ENCODE measurements at regions not wholly inside any gene's neighbourhood (a gene's known extent, or its start where the extent isn't known, plus 50 kb on each side); places are given as distances from the start of the nearest gene placed in this dataset.

GRCh38 chr3:43223670-43224364 lies 62.5 kb upstream of the SNRK start:
- TF ChIP-seq, protein P1, sequence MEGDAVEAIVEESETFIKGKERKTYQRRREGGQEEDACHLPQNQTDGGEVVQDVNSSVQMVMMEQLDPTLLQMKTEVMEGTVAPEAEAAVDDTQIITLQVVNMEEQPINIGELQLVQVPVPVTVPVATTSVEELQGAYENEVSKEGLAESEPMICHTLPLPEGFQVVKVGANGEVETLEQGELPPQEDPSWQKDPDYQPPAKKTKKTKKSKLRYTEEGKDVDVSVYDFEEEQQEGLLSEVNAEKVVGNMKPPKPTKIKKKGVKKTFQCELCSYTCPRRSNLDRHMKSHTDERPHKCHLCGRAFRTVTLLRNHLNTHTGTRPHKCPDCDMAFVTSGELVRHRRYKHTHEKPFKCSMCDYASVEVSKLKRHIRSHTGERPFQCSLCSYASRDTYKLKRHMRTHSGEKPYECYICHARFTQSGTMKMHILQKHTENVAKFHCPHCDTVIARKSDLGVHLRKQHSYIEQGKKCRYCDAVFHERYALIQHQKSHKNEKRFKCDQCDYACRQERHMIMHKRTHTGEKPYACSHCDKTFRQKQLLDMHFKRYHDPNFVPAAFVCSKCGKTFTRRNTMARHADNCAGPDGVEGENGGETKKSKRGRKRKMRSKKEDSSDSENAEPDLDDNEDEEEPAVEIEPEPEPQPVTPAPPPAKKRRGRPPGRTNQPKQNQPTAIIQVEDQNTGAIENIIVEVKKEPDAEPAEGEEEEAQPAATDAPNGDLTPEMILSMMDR (IDR thresholded peaks at IDR 0.05; ENCODE audit: insufficient read depth, low read length, severe bottlenecking), result peak; percentile 11
- Histone ChIP-seq H3K4me3 (ENCODE audit: low read depth, low read length) (no peak overlapping the region), H3K36me3 (ENCODE audit: control insufficient read depth, insufficient read depth, low read length) (no peaks in the 10 kb centered on the region), H3K27me3 (ENCODE audit: control insufficient read depth, insufficient read depth, low read length) (no peaks in the 10 kb centered on the region)
- DNase-seq (ENCODE audit: low read depth), result no peak
- no peak for FAIRE-seq

- FAIRE-seq (no peak), DNase-seq (ENCODE audit: low read depth) (no peak)
- H3K4me3 ChIP-seq (ENCODE audit: low read depth, low read length), result no peak overlapping the region
- no peaks in the 10 kb centered on the region for H3K36me3 ChIP-seq (ENCODE audit: control insufficient read depth, insufficient read depth, low read length)
- TF ChIP-seq, protein P1 (IDR thresholded peaks at IDR 0.05; ENCODE audit: insufficient read depth, low read length, severe bottlenecking), result no peak
- no peaks in the 10 kb centered on the region for H3K27me3 ChIP-seq (ENCODE audit: control insufficient read depth, insufficient read depth, low read length)
Measured at GRCh38 chr3:43222590-43222989, 63.8 kb upstream of the SNRK start.

DNA sequence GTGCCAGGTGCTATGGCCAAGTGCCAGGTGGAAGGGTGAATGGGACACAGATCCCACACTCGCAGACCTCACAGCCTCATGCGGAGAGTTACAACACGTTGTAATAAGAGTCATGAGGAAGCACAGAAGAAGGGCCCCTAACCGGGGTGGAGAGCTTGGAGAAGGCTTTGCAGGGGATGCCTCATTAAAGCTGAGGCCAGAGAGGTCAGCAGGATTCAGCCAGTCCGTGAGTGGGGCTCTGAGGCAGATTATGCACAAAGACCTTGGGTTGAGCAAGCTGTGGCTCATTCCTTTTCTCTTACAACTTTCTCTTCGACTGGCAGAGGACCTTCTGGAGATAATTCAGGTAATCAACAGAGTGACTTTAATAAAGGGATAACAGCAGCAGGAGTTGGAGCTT lies 65.3 kb upstream of the SNRK start:
- Histone ChIP-seq H3K4me3 (ENCODE audit: low read depth, low read length) (no peak overlapping the region), H3K27me3 (ENCODE audit: control insufficient read depth, insufficient read depth, low read length) (no peaks in the 10 kb centered on the region), H3K36me3 (ENCODE audit: control insufficient read depth, insufficient read depth, low read length) (no peaks in the 10 kb centered on the region)
- TF ChIP-seq, protein P1 (IDR thresholded peaks at IDR 0.05; ENCODE audit: insufficient read depth, low read length, severe bottlenecking), result no peak
- no peak for DNase-seq (ENCODE audit: low read depth)
- FAIRE-seq, result no peak

GRCh38 chr3:43219616-43220015 lies 66.7 kb upstream of the SNRK start:
- FAIRE-seq (no peak), DNase-seq (ENCODE audit: low read depth) (no peak)
- no peaks in the 10 kb centered on the region for H3K36me3 ChIP-seq (ENCODE audit: control insufficient read depth, insufficient read depth, low read length)
- H3K27me3 ChIP-seq (ENCODE audit: control insufficient read depth, insufficient read depth, low read length), result no peaks in the 10 kb centered on the region
- TF ChIP-seq, protein P1 (IDR thresholded peaks at IDR 0.05; ENCODE audit: insufficient read depth, low read length, severe bottlenecking), result no peak
- no peak overlapping the region for H3K4me3 ChIP-seq (ENCODE audit: low read depth, low read length)

DNA sequence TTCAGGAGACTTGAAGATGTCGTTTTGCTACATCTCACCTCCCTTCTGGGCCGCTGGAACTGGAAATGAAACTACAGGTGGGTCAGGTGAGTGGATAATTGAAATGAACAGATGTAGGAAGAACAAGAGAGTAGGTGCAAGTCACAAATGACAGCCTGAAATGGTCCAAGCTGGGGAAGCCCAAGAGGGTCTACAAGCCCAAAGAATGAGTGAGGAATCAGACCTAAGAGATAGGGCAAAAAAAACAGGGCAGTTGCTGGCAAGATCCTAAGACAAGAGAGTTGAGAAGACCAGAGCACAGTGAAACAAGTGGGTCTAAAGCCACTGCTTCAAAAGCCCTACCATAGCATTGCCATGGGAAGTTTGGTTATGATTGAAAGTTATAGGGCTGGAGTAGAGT lies 67.4 kb upstream of the SNRK start:
- no peaks in the 10 kb centered on the region for H3K27me3 ChIP-seq (ENCODE audit: control insufficient read depth, insufficient read depth, low read length)
- no peak for FAIRE-seq

More for the DNA sequence above, 67.4 kb upstream of the SNRK start:
- TF ChIP-seq, protein P1 (IDR thresholded peaks at IDR 0.05; ENCODE audit: insufficient read depth, low read length, severe bottlenecking), result no peak
- DNase-seq (ENCODE audit: low read depth), result no peak
- H3K36me3 ChIP-seq (ENCODE audit: control insufficient read depth, insufficient read depth, low read length), result no peaks in the 10 kb centered on the region
- no peak overlapping the region for H3K4me3 ChIP-seq (ENCODE audit: low read depth, low read length)
